IPS-18c (cell line): ENCODE measurements at regions not wholly inside any gene's neighbourhood (a gene's known extent, or its start where the extent isn't known, plus 50 kb on each side); places are given as distances from the start of the nearest gene placed in this dataset.
"Not testable (repeated sequence)": the region's sequence is repeated elsewhere in the genome, so short reads cannot be mapped to it uniquely, and the experiment has no call there.

Source experiments
- H3K4me3 ChIP-seq: 2 replicates; pipeline ENCODE4 v1.7.0; 2013; ENCODE audit warnings: low read depth, mild to moderate bottlenecking, low read length, moderate library complexity; ENCODE audit not compliant: insufficient read depth
- H3K9me3 ChIP-seq: one replicate; pipeline ENCODE4 v1.6.1; 2013; ENCODE audit warnings: mild to moderate bottlenecking, low read length, moderate library complexity; ENCODE audit not compliant: control insufficient read depth, insufficient read depth

DNA sequence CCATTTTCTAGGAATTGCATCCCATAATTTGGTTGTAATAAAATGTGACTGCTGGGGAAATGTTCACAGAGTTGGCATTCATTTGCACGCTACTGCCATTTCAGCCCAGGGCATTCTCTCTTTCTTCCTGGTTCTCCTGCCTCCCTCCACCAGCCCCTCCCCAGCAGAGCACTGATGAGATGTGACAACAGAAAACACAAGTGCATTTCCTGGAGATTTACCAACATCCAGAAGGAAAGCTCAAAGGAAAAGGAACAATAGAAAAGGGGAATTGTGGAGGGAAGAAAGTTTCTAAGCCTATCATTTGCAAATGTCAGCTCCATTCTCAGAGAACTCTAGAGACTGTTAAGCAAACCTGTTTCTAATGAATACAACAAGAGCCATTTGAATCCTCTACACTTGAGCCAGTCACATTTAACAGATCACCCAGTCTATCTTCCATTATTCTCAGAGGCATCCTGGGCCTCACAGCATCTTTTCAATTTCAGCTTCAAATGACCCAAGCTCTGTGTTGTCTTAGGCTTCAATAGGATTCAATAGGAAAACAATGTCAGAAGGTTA, 395.6 kb upstream of the PBX1 start:
- no peak overlapping the region for H3K4me3 ChIP-seq
- H3K9me3 ChIP-seq: no peaks in the 10 kb centered on the region

DNA sequence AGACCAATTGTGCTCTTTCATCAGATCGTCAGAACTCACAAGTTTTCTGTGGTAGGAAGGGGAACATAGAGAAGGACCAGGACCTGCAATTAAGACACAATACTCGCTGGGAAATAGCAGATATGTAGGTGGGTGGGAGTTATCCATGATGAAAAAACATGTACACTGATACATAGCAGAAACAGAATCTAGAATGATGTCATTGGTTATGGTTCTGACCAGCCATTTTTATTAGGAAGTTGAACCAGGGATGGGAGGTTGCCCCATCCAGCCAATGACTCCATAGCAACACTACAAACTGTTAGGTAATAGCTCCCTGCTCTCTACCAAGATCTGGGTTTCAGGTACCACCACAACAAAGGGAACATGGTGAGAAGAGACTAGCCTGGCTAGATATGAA, 393.5 kb upstream of the PBX1 start:
- H3K9me3 ChIP-seq: no peaks in the 10 kb centered on the region
- no peak overlapping the region for H3K4me3 ChIP-seq

DNA sequence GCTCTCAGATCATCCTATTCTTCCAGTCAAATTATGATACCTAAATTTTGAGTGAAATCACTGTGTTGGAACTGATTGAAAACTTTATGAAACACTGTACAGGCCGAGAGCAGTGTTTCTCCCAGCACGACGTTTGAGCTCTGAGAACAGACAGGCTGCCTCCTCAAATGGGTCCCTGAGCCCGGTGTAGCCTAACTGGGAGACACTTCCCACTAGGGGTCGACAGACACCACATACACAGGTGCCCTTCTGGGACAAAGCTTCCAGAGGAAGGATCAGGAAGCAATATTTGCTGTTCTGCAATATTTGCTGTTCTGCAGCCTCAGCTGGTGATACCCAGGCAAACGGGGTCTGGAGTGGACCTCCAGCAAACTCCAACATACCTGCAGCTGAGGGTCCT, 392.5 kb upstream of the PBX1 start:
- not testable (repeated sequence) for H3K9me3 ChIP-seq, H3K4me3 ChIP-seq

DNA sequence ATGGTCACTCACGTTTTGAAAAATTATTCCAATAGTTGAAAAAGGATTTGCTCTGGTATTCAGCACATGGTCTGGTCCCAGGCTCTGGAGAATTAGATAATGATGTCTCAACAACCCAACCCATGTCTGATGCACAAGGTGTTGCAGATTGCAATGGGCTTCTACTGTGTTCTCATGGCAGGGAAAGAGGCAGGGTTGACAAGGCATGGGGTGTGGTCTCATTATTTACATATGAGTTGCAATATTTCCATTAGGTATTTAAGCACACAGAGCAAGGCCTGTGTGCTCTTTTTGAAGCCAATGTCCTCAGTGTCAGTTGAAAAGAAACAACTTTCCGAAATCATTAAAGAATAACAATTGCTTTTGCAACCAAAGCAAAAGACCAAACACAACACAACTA, 381.9 kb upstream of the PBX1 start:
- Histone ChIP-seq H3K9me3 (no peaks in the 10 kb centered on the region), H3K4me3 (no peak overlapping the region)

DNA sequence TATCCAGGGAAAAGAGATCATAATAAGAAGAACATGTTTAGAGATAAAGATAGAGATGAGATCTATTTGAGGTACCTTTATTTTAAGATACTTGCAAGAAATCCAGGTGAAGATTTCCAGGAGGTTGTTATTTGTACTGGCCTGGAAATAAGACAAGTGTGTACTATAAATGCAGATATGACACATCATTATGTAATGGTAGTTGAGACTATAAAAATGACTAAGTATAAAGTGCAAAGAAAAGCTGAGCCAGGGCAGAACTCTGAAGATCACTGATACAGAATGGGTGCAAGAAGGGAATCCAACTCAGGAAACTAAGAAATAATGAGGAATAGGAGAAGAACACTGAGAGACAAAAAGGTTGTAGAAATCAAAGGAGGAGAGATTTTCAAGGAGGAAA, 378.2 kb upstream of the PBX1 start:
- H3K4me3 ChIP-seq: no peak overlapping the region

DNA sequence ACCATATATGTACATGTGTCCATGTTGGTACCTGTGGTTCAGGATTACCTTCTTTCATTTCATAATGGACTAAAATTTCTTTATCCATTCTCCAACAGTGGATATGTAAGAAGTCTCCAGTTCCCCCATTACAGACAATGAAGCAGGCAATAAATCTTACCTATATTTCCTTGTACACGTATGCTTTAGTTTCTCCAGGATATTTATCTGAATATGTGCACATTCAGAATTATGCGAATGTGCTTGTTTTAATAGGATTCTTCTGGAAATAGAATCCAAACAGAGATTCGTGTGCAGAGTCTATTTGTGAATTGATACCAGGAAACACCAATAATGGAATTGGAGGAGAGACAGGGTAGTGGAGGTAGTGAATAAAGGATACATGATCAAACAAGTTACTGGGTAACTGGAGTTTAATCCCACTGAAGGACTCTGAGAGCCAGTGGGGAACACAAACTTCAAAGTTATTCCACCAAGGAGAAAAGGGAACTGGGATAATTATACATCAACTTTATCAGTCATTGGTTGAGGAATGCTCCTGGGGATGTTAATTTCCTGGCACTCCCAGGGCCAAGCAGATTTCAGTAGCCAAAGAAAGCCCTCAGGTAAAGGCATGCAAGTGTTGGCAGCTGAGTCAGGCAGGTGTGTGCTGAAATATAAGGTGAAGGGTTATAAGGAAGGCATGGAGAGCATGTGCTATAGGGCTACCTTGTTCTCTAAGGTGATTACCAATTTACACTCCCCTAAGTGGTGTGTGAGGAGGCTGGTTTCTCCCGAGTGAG, 374.9 kb upstream of the PBX1 start:
- H3K9me3 ChIP-seq: no peaks in the 10 kb centered on the region
- no peak overlapping the region for H3K4me3 ChIP-seq

More for the DNA sequence above, 378.2 kb upstream of the PBX1 start:
- H3K9me3 ChIP-seq: no peaks in the 10 kb centered on the region

DNA sequence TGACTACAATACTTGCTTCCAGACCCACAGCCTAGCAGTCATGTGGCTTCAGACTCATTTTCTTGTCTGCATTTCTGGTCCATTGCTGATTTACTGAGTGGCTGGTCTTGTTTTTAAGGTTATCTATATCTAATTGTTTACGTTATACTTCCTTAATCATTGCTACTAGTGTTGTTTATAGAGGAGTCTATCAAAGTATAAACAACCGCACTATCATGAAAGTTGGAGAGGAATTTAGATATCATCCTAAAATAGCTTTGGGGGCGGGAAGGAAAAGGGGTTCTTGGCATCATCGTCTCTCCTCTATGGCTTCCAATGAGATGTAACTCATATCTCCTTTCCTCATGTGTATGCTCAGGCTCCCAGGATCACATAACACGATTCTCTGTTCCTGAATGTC, 372.1 kb upstream of the PBX1 start:
- H3K4me3 ChIP-seq: no peak overlapping the region
- H3K9me3 ChIP-seq: no peaks in the 10 kb centered on the region

DNA sequence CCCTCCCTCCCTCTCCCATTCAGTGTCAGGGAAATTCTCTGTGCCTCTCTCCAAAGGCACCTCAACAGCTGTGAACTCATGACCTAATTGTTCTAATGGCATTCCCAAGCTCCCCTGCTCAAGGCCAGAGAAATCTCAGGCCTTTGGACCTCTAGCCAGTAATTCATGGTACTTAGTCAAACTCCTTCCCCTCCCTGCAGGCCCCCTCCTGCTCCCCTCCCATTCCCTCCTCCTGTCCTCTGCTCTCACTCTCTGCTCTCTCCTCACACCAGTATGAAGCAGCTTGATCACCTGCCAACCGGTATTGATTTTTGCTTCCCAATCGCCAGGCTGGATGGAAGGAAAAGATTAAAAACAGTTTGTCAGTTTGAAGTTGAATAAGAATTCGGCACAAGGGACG, 370.5 kb upstream of the PBX1 start:
- Histone ChIP-seq H3K4me3 (no peak overlapping the region), H3K9me3 (no peaks in the 10 kb centered on the region)

DNA sequence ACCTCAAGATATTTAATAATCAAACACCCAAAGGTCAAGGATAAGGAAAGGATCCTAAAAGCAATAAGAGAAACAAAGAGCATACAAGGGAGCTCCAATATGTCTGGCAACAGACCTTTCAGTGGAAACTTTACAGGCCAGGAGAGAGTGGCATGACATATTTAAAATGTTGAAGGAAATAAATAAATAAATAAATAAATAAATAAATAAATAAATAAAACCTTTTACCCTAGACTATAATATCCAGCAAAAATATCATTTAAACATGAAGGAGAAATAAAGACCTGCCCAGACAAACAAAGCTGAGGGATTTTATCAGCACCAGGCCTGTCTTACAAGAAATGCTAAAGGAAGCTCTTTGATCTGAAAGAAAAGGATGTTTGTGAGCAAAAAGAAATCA, 367.8 kb upstream of the PBX1 start:
- H3K4me3 ChIP-seq: no peak overlapping the region
- no peaks in the 10 kb centered on the region for H3K9me3 ChIP-seq

DNA sequence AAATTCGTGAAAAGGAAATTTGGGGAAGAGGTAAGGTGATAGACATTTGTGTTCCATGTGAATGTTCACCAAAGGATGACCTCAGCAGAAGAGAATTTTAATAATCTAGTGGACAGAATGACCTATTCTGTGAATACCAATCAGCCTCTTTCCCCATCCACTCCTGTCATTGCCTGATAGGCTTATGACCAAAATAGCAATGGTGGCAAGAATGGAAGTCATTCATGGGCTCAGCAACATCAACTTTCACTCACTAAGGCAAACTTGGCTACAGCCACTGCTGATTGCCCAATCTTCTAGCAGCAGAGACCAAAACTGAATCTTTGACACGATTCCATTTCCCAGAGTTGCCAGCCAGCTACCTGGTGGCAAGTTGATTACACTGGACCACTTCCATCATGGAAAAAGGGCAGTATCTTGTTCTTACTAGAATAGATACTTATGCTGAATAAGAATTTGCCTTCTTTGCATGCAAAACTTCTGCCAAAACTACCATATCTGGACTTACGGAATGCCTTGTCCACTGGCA, 348.7 kb upstream of the PBX1 start:
- no peaks in the 10 kb centered on the region for H3K9me3 ChIP-seq
- no peak overlapping the region for H3K4me3 ChIP-seq

DNA sequence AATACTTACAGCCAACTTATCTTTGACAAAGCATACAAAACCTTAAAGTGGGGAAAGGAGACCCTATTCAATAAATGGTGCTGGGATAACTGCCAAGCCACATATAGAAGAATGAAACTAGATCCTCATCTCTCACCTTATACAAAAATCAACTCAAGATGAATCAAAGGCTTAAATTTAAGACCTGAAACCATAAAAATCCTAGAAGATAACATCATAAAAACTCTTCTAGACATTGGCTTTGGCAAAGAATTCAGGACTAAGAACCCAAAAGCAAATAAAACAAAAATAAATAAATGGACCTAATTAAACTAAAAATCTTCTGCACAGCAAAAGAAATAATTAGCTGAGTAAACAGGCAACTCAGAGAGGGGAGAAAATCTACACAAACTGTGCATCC, 335.6 kb upstream of the PBX1 start:
- Histone ChIP-seq H3K9me3 (no peaks in the 10 kb centered on the region), H3K4me3 (no peak overlapping the region)

DNA sequence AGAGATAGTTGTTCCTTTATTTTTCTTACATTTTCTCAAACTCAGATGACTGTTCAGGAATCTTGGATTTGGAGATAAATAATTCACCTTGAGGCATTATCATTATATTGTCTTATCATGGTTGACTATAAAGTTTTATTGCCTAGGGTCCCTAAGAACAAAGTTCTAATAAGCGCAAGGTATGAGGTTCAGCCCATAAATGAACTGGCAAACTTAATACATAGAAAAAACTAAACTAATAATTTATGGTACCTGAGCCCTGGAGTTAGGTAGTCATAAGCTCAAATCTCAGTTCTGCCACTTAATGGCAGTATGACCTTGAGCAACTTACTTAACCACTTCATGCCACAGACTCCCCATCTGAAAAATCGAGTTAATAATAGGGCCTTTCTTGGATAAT, 334.0 kb upstream of the PBX1 start:
- H3K9me3 ChIP-seq: no peaks in the 10 kb centered on the region
- H3K4me3 ChIP-seq: no peak overlapping the region

DNA sequence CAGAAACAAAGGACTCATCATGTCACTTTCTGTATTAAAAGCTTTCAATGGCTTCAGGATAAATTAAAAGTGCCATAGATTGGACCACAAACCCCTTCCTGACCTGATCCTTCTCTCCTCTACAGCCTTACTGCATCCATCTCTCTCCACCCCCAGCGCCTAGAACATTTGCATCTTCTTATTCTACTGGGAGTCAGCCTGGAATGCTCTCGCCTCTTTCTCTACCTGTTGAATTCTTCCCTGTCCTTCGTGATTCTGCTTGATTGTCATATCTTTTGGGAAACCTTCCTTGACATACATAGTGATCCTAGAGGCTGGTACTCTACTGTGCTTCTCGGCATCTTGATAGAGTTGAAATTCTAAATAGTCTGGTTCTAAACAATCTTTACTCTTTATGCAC, 332.0 kb upstream of the PBX1 start:
- H3K9me3 ChIP-seq: no peaks in the 10 kb centered on the region
- no peak overlapping the region for H3K4me3 ChIP-seq

DNA sequence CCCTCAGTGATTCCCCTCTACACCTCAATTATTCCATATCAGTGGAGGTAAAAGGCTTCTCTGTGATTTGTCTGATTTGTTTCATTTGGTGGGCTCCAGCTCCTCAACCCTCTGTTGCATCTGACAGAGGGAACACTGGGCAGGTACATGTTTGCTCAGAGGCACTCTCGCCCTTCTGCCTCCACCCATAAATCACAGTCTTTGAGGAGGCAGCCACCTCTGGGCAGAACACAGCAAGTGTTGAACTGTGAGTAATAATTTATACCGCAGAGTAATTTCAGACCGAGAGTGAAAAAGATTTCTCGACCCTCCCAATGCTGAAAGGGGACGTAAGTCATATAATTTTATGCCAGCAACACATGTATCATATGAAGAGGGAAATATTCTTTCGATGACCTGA, 330.1 kb upstream of the PBX1 start:
- H3K4me3 ChIP-seq: no peak overlapping the region
- H3K9me3 ChIP-seq: no peaks in the 10 kb centered on the region

DNA sequence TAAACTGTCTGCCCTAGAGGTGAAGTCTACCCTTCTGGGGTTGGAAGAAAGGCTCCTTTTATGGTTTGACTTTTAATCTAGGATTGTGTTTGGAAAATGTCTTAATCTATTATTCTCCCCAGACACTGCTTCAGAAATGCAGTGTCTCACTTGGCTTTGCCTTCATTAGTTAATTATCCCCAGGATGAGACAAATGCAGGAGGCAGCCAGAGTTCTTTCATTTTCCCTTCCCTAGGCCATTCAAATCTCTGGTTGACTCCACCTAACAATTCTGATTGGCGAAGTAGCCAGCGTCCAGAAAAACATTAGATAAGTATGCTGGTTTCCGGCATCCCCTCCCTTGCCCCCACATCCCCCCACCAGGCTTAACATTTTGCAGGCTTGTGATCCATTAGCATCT, 325.8 kb upstream of the PBX1 start:
- no peak overlapping the region for H3K4me3 ChIP-seq
- H3K9me3 ChIP-seq: no peaks in the 10 kb centered on the region

DNA sequence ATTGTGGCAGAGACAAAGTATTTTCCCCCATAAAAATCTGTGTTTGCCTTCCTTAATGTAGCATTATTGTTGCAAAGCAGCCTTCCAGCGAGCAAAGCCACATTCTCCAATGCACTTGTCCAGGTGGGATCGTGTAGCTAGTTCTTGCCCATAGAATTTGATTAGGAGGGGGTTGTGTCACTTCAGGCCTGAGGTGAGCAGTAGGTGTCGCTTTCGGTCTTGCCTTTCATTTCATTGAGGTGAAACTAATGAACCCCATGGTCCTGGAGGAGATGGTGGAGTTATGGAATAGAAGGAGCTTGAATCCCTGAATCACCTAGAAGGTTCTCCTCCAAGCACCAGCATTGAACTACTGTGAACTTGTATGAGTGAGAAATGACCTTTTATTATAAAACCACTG, 318.9 kb upstream of the PBX1 start:
- H3K9me3 ChIP-seq: no peaks in the 10 kb centered on the region
- no peak overlapping the region for H3K4me3 ChIP-seq

DNA sequence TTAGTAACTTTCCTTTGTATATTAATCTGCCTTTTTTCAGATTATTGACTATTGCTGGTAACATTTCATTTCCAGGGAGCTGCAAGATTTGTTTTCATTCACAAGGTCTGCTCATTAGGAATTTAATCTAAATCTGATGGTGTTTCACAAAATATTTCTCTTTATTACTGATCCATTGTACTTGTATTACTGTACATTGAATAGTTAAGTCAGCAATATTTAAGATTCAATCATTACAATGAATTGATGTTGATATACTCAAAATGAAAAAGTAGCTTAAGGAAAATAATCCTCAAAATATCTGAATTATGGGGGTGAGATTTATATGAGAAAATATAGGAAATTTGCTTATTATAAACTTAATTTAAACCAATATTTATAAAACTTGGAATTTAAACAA, 308.6 kb upstream of the PBX1 start:
- peaks cover 2% of the 10 kb centered on the region for H3K9me3 ChIP-seq

DNA sequence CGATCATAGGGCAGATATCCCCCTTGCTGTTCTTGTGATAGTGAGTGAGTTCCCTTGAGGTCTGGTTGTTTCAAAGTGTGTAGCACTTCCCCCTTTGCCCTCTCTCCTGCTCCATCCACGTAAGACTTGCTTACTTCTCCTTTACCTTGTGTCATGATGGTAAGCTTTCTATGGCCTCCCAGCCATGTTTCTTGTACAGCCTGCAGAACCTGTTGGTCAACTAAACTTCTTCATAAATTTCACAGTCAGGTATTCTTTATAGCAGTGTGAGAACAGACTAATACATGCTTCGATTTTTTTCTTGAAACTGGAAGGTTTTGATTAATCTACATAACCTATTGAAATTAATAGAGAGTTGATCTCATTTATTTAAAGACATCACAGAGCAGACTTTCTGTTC, 302.5 kb upstream of the PBX1 start:
- H3K9me3 ChIP-seq: peaks cover 2% of the 10 kb centered on the region
- H3K4me3 ChIP-seq: no peak overlapping the region

More for the DNA sequence above, 308.6 kb upstream of the PBX1 start:
- H3K4me3 ChIP-seq: no peak overlapping the region
